Urinary bladder (tissue), 4 donors: ENCODE measurements at regions not wholly inside any gene's neighbourhood (a gene's known extent, or its start where the extent isn't known, plus 50 kb on each side); places are given as distances from the start of the nearest gene placed in this dataset. TPM values are rescaled to one million over a fixed set of nuclear protein-coding genes. Genes with fewer than 3 reads are reported as not detected.

ENCODE experiments used
- DNase-seq: peaks from one replicate; pipeline ENCODE4 v3.0.0-alpha.2; 2015; ENCODE audit errors: extremely low spot score
- H3K27ac ChIP-seq: one replicate; pipeline ENCODE4 v1.5.1; 2013; ENCODE audit warnings: low read depth, mild to moderate bottlenecking, moderate library complexity
- H3K36me3 ChIP-seq: one replicate; pipeline ENCODE4 v1.6.1; 2013; ENCODE audit warnings: mild to moderate bottlenecking, moderate library complexity; ENCODE audit not compliant: insufficient read depth
- H3K4me1 ChIP-seq: one replicate; pipeline ENCODE4 v1.6.1; 2013; ENCODE audit warnings: mild to moderate bottlenecking, moderate library complexity; ENCODE audit not compliant: insufficient read depth
- H3K4me3 ChIP-seq: one replicate; pipeline ENCODE4 v1.5.1; 2013; ENCODE audit warnings: low read depth, low read length
- WGBS: extraction: QIAGEN DNeasy Blood & Tissue Kit; methylation state at CpG from one replicate; pipeline ENCODE4 v1.1.7; 2013; 5-methylcytosine and 5-hydroxymethylcytosine counted together
- small RNA-seq: library from RNA; depleted of rRNA; stranded (forward); fragments of <200 nt; gene quantifications from one replicate; pipeline ENCODE3, GENCODE V24; 2014
- donor health status: healthy with polysubstance abuse.
- donor health status: healthy.

DNA sequence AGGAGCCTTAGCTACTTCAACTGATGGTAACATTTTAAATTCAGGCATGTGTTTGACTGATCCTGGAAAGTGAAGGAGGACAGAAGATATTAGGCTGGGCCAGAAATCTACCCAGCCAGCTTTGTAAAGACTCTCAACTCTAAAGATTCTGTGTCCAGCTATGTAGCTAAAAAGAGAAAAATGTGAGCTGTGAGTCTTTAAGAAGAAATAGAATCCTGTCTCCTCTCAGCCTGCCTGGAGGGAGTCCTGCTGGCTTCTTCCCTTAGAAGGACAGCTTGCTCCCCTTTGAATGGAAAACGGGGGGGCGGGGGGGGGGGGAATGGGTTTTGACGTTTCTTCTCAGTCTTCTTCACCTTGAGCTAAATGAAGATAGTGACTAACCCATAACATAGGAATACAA, 54.3 kb upstream of the INTU start:
- H3K36me3 ChIP-seq, result no peaks in the 10 kb centered on the region
- no peak for DNase-seq
- WGBS, result 58% methylated on average over 3 of the region's 3 CpGs
- no peak overlapping the region for H3K4me3 ChIP-seq
- no peak overlapping the region for H3K27ac ChIP-seq
- H3K4me1 ChIP-seq, result no peaks in the 10 kb centered on the region

DNA sequence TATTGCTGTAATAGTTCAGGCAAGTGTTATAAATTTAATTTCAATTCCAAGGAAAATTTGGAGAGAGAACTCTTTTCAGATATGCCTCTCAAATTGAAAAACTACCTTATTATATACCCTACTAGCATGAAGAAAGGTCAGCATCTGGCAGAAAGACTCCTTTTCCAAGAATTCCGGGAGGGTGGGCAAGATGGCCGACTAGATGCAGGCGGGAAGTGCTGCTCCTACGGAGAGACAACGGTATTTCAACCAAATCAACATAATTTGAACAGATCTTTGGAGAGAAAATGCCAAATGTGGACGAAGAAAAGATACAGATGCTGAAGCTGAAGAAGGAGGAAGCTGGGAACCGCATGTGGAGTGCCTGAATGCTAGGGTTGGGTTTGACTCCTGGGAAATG, 53.8 kb upstream of the INTU start:
- Histone ChIP-seq H3K4me1 (no peaks in the 10 kb centered on the region), H3K27ac (no peak overlapping the region), H3K4me3 (no peak overlapping the region), H3K36me3 (no peaks in the 10 kb centered on the region)
- 90% methylated on average over 7 of the region's 7 CpGs for WGBS
- no peak for DNase-seq

DNA sequence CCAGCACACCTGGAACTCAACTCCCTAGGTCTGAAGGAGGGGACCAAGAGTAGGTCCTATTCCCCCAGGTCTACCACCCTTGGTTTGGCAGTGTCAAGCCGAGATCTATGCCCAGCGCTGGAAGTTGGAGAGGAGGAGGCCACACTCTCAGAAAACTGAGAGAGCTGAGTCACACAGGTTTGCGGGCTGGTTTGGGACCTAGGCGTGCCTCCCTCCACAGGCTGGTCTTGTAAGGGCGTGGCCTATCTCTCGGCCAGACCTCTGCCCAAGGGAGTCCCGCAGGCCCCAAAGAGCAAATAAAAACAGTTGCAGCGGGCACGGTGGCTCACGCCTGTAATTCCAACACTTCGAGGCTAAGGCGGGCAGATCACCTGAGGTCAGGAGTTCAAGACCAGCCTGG, 52.9 kb upstream of the INTU start:
- DNase-seq, result no peak
- 94% methylated on average over 12 of the region's 12 CpGs for WGBS
- Histone ChIP-seq H3K27ac (no peak overlapping the region), H3K36me3 (no peaks in the 10 kb centered on the region), H3K4me1 (no peaks in the 10 kb centered on the region), H3K4me3 (no peak overlapping the region)

DNA sequence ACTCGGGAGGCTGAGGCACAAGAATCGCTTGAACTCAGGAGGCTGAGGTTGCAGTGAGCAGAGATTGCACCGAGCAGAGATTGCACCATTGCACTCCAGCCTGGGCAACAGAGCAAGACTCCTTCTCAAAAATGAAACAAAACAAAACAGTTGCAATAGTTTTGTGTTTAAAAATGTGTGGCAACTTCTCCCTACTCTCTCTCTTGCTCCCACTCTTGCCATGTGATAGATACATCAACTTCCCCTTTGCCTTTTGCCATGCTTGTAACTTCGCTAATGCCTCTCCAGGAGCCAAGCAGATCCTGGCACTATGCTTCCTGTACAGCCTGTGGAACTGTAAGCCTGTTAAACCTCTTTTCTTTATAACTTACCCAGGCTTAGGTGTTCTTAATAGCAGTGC, 52.5 kb upstream of the INTU start:
- Histone ChIP-seq H3K36me3 (no peaks in the 10 kb centered on the region), H3K4me1 (no peaks in the 10 kb centered on the region), H3K4me3 (no peak overlapping the region), H3K27ac (no peak overlapping the region)
- no peak for DNase-seq
- 95% methylated on average over 4 of the region's 4 CpGs for WGBS

DNA sequence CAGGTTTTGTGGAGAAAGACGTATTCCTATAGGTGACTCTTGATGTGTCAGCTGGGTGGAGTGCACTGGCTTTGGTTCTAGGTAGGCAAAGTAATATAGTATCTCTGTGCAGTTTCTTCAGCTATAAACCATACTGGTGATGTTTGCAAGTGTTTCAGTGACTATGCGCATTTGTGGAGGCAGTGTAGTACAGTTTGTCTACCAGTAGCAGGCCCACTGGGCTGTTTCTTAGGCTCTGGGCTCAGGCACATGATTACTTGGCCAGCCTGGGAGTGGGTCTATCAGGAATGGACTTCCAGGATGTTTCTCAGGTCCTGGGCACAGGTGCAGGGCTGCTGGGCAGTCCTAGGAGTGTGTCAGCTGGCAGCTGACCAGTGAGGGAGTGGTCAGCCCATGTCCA, 51.9 kb upstream of the INTU start:
- 98% methylated on average over 2 of the region's 2 CpGs for WGBS
- H3K4me1 ChIP-seq, result no peaks in the 10 kb centered on the region
- H3K27ac ChIP-seq, result no peak overlapping the region
- H3K4me3 ChIP-seq, result no peak overlapping the region
- DNase-seq, result no peak
- no peaks in the 10 kb centered on the region for H3K36me3 ChIP-seq

Small RNAs in the stretch of these regions (small RNA-seq; reads per million reads assigned to genes)
- gene RF00019, result not detected
